Endothelial cell of umbilical vein (primary cell): ENCODE measurements at regions not wholly inside any gene's neighbourhood (a gene's known extent, or its start where the extent isn't known, plus 50 kb on each side); places are given as distances from the start of the nearest gene placed in this dataset.

Experiments used
- BruUV-seq: library from RNA; stranded (reverse); fragments of 400-500 nt; replicated peaks from 2 replicates; lab custom pipeline; 2021; lab: Mats Ljungman, UMichigan
- CTCF ChIA-PET: fragments of 300-600, 350-600 bp; sonication (Branson Sonifier 250); formaldehyde crosslinking; loops from one replicate; lab custom pipeline; 2021; ENCODE audit warnings: antibody characterized with exemption, inconsistent platforms; lab: Charles Lee
- POLR2A ChIA-PET: fragments of 300-600, 350-600 bp; sonication (Branson Sonifier 250); formaldehyde crosslinking; loops from one replicate; lab custom pipeline; 2021; ENCODE audit warnings: antibody characterized with exemption, inconsistent platforms; lab: Charles Lee
- DNase-seq: peaks from one replicate; pipeline ENCODE4 v3.0.0-alpha.2; 2011; ENCODE audit warnings: low read depth, low spot score
- FAIRE-seq: peaks from 2 replicates; lab custom pipeline; 2011; peaks lifted over from hg19 to GRCh38; lab: Jason Lieb, UNC
- H2AFZ ChIP-seq: 2 replicates; pipeline ENCODE4 v1.6.0; 2012; ENCODE audit warnings: low read depth, low read length, control low read depth, inconsistent platforms
- H3K27ac ChIP-seq: 2 replicates; pipeline ENCODE4 v1.5.1; 2011; ENCODE audit warnings: low read depth, mild to moderate bottlenecking, control low read depth, low read length, moderate library complexity; ENCODE audit not compliant: insufficient read depth
- H3K27me3 ChIP-seq, 2 experiments: 2 replicates each; pipeline versions ENCODE4 v1.6.0 to v1.6.1; 2011; ENCODE audit warnings: low read length in 2 of 2, mixed read lengths in 1 of 2; ENCODE audit not compliant: control insufficient read depth in 2 of 2, insufficient read depth in 2 of 2
- H3K36me3 ChIP-seq, 2 experiments: 2 replicates in 1 of 2; 3 replicates in 1 of 2; pipeline ENCODE4 v1.5.1; 2011; ENCODE audit warnings: low read length in 2 of 2, mild to moderate bottlenecking in 1 of 2, moderate library complexity in 1 of 2; ENCODE audit not compliant: control insufficient read depth in 2 of 2, insufficient read depth in 2 of 2; ENCODE audit errors: extremely low read depth in 1 of 2
- H3K4me1 ChIP-seq: 3 replicates; pipeline ENCODE4 v1.5.1; 2011; ENCODE audit warnings: mild to moderate bottlenecking, low read length; ENCODE audit not compliant: control insufficient read depth, insufficient read depth; ENCODE audit errors: extremely low read depth
- H3K4me2 ChIP-seq: 2 replicates; pipeline ENCODE4 v1.6.1; 2011; ENCODE audit warnings: low read length, control low read depth, mixed read lengths; ENCODE audit not compliant: insufficient read depth
- H3K4me3 ChIP-seq, 3 experiments: fragments of 200-600 bp in 1 of 3; sonication (generic), shearing (Covaris generic) in 1 of 3; replicated peaks in 1 of 3; 2 replicates each; pipeline ENCODE4 v1.5.1; 2011 to 2016; ENCODE audit warnings: control low read depth in 3 of 3, low read length in 3 of 3, mild to moderate bottlenecking in 2 of 3, inconsistent platforms in 1 of 3, low read depth in 1 of 3, moderate library complexity in 1 of 3; ENCODE audit not compliant: insufficient read depth in 1 of 3
- H3K79me2 ChIP-seq: 2 replicates; pipeline ENCODE4 v1.6.0; 2012; ENCODE audit warnings: low read length, inconsistent platforms; ENCODE audit not compliant: control insufficient read depth, insufficient read depth
- H3K9ac ChIP-seq: replicated peaks from 2 replicates; pipeline ENCODE3; 2011; ENCODE audit warnings: low read length, control low read depth; ENCODE audit not compliant: insufficient read depth; ENCODE audit errors: extremely low read depth
- H3K9me1 ChIP-seq: replicated peaks from 3 replicates; pipeline ENCODE4 v1.6.0; 2011; ENCODE audit warnings: mild to moderate bottlenecking, low read length; ENCODE audit not compliant: control insufficient read depth, insufficient read depth; ENCODE audit errors: extremely low read depth
- H3K9me3 ChIP-seq: replicated peaks from 2 replicates; pipeline ENCODE4 v1.5.1; 2012; ENCODE audit warnings: low read length, inconsistent platforms; ENCODE audit not compliant: control insufficient read depth, insufficient read depth
- H4K20me1 ChIP-seq: replicated peaks from 2 replicates; pipeline ENCODE3; 2011; ENCODE audit warnings: mild to moderate bottlenecking, low read length; ENCODE audit not compliant: control insufficient read depth, insufficient read depth; ENCODE audit errors: extremely low read depth
- CTCF ChIP-seq, 2 donors: IDR thresholded peaks; 1 replicate in 1 of 2; 2 replicates in 1 of 2; pipeline ENCODE4 v1.5.1; 2011; ENCODE audit warnings: low read length in 2 of 2, mild to moderate bottlenecking in 2 of 2, moderate library complexity in 2 of 2, control low read depth in 1 of 2, inconsistent platforms in 1 of 2, low read depth in 1 of 2; ENCODE audit not compliant: insufficient read depth in 1 of 2; ENCODE audit errors: extremely low read depth in 1 of 2
- EZH2 ChIP-seq: IDR thresholded peaks from 2 replicates; pipeline ENCODE4 v1.6.1; 2012; ENCODE audit warnings: borderline replicate concordance, low read depth, mild to moderate bottlenecking, moderate library complexity, low read length, inconsistent platforms; ENCODE audit not compliant: severe bottlenecking
- FOS ChIP-seq: IDR thresholded peaks from 2 replicates; pipeline ENCODE4 v1.6.1; 2011; ENCODE audit warnings: mild to moderate bottlenecking, low read length, moderate library complexity, borderline replicate concordance; ENCODE audit not compliant: insufficient read depth
- GATA2 ChIP-seq: IDR thresholded peaks from 2 replicates; pipeline ENCODE4 v1.7.0; 2011; ENCODE audit warnings: low read depth, mild to moderate bottlenecking, moderate library complexity, mixed read lengths, low read length; ENCODE audit not compliant: insufficient read length, insufficient read depth
- JUN ChIP-seq: IDR thresholded peaks from 2 replicates; pipeline ENCODE4 v1.6.1; 2011; ENCODE audit warnings: borderline replicate concordance, low read depth; ENCODE audit not compliant: insufficient read length, insufficient read depth
- MAX ChIP-seq: IDR thresholded peaks from 2 replicates; pipeline ENCODE4 v1.6.1; 2011; ENCODE audit not compliant: insufficient read depth, insufficient read length
- MYC ChIP-seq: IDR thresholded peaks from one replicate; pipeline ENCODE4 v1.6.1; 2011; ENCODE audit warnings: mild to moderate bottlenecking, low read depth, low read length
- POLR2A ChIP-seq: IDR thresholded peaks from 2 replicates; pipeline ENCODE4 v1.6.1; 2012; ENCODE audit warnings: low read depth, mild to moderate bottlenecking, control low read depth, low read length
- POLR2AphosphoS5 ChIP-seq: IDR thresholded peaks from 2 replicates; pipeline ENCODE4 v1.6.1; 2012; ENCODE audit warnings: low read depth, mild to moderate bottlenecking, control low read depth, low read length, moderate library complexity; ENCODE audit not compliant: insufficient read depth
- dilution Hi-C: fragments of 300-500 bp; cut with MboI; formaldehyde crosslinking; loops from one replicate; pipeline ENCODE4 v1.15.0; 2019; ENCODE audit warnings: low sequenced_read_pairs; ENCODE audit not compliant: extremely low pct_ligation_motif_present
- intact Hi-C: fragments of 100-400 bp; cut with micrococcal nuclease; formaldehyde crosslinking; loops from one replicate; pipeline ENCODE4 v1.10.0; 2022

GRCh38 chr2:45120546-45120945 lies 111.3 kb upstream of the SIX2 start:
- Histone ChIP-seq H3K9me1 (no peaks in the 10 kb centered on the region), H3K4me3 (no peak overlapping the region), H3K27me3 (no peaks in the 10 kb centered on the region), H2AFZ (no peak overlapping the region), H3K9ac (no peak overlapping the region), H3K4me1 (no peaks in the 10 kb centered on the region), H3K79me2 (no peaks in the 10 kb centered on the region), H3K36me3 (no peaks in the 10 kb centered on the region), H3K27ac (no peak overlapping the region), H3K4me2 (no peak overlapping the region), H4K20me1 (no peaks in the 10 kb centered on the region), H3K9me3 (no peaks in the 10 kb centered on the region)
- BruUV-seq = no TSS peak
- DNase-seq (no peak), FAIRE-seq (no peak)
- ChIA-PET CTCF (interaction anchor here (0.8 to 1.6 kb wide), 3 partner anchors 8 to 96 kb away, joined by 3 to 5 read pairs (median 3); no protein-coding TSS in a partner anchor), POLR2A (no interaction called here)
- dilution Hi-C loops = no loop called here
- TF ChIP-seq GATA2 (no peak), MYC (no peak), POLR2A (no peak), FOS (no peak), EZH2 (no peak), JUN (no peak), POLR2AphosphoS5 (no peak), MAX (no peak), CTCF (IDR thresholded peaks at IDR 0.05; ENCODE audit: extremely low read depth in 1 of 2, insufficient read depth in 1 of 2, low read depth in 1 of 2, low read length in 2 of 2) (no peak)
- intact Hi-C loops = no loop called here
